HG03469 (cell line): ENCODE measurements at regions not wholly inside any gene's neighbourhood (a gene's known extent, or its start where the extent isn't known, plus 50 kb on each side); places are given as distances from the start of the nearest gene placed in this dataset.

Experiments used
- ATAC-seq: cut with Tn5 transposase; IDR thresholded peaks from one replicate; pipeline ENCODE4 v1.9.1; 2021; ENCODE audit warnings: mild to moderate bottlenecking, moderate library complexity, moderate number of reproducible peaks; ENCODE audit not compliant: unreplicated experiment

DNA sequence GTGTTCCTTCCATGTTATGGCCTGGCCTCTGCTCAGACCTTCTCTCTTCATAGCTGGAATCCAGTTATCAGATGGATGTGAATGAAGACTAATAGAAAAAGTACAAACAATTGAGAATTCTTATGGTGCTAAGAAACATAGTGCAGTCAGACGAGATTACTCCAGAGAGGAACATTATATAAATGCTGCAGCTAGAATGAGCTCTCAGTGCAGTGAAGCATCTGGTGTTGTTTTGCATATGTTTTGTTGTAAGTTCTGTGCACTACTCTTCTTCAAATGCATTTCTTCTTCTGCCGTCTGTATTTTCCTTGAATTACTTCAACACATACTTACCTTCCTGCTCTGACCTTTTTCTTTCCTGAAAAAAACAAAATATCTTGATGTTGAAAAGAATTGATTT lies 602.4 kb upstream of the CDH18 start:
- ATAC-seq, result no peak

GRCh38 chr5:20575571-20575970 lies 587.6 kb upstream of the CDH18 start:
- ATAC-seq, result no peak

- ATAC-seq, result no peak
Observed at GRCh38 chr5:20574576-20574975, 586.6 kb upstream of the CDH18 start.

DNA sequence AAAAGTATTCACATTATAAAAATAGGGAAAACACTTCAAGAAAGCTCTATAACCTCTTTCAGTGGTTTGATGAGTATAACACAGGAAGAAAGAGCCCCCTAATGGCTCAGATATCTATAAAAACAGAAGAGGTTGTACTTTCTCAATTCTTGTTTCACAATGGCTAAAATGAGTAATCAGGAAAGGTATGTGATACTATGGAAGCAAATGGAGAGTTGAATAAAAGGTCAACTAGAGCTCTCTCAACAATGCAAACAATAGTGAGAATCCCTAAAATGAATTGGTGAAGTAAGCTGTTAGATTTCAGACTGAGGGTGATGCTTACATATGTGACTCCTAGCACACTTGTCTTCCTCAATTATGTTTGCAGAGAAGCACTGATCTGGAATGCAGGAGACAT lies 584.6 kb upstream of the CDH18 start:
- no peak for ATAC-seq

DNA sequence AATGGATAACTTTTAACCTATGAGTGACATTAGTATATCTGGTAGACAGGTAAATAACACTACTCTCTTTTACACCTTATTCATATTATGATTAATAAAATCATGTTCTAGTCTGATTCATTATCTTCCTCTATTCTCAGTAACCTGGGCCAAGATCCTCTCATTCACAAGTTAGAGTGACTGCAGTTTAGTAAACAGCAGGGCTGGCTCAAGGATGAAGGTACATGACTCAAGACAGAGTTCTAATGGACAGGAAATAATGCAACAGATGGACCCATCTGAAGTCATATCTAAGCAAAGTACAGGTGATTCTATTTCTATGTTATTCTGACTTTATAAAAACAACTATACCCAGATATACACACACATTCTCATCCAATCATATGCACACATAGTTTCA lies 582.5 kb upstream of the CDH18 start:
- no peak for ATAC-seq

GRCh38 chr5:20562544-20562943 lies 574.5 kb upstream of the CDH18 start:
- ATAC-seq, result no peak

GRCh38 chr5:20559845-20560244 lies 571.8 kb upstream of the CDH18 start:
- ATAC-seq, result no peak

DNA sequence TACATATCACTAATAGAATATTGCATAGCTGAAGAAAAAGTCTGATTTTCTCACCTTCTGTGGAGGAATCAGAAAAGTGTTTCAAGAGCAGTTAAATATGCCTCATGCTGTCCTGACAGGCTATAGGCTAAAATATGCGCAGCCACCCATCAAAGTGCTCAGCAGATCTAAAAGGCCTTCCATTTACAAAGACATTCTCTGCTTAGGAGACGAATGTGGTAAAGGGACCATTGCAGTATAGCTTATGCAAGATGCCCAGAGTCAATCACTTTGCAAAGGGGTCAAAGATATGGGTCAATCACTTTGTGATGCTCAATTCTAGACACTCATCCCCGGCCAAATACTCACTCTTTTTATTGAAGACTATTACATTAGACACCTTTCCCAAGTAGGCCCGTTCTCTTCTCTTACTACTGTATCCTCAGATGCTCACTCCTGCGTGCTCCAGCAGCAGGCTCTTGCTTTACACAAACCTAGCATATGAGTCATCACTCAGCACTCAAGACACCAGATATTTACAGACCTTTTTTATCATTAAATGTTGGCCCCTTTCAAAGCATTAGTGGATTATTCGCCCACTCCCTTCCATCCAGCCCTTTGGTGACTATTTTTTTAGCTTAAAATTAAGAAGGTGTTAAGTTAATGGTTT lies 568.2 kb upstream of the CDH18 start:
- ATAC-seq, result no peak

DNA sequence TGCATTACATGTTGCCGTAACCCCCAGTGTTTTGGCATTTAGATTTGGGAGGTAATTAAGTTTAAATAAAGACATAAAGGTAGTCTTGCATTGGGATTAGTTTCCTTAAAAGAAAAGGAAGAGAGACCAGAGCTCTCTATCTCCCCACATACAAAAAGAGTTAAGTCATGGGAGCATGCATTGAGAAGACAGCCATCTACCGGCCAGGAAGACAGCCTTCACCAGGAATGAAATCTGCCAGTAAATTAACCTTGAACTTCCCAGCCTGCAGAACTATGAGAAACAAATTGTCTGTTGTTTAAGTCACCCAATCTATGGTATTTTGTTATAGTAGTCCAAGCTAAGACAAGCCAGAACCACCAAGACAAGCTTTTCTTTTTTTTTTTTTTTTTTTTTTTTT lies 567.0 kb upstream of the CDH18 start:
- no peak for ATAC-seq

DNA sequence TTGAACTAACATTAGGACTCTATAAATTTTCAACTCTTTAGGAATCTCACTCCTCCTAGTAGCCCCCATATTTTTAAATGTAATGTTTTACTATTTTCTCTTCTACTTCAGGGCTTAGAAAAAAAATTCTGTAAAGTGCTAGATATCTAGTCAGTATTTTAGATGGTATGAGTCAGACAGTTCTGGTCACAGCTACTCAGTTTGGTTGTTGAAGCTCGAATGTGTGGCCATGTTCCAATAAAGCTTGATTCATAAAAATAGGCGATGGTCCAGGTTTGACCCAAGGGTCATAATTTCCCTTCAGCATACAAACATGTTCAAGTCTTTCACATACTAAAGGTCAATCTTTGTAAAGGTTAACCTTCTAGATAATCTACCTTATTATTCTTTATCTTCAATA lies 566.0 kb upstream of the CDH18 start:
- no peak for ATAC-seq

GRCh38 chr5:20537911-20538703 lies 550.1 kb upstream of the CDH18 start:
- ATAC-seq, result no peak

DNA sequence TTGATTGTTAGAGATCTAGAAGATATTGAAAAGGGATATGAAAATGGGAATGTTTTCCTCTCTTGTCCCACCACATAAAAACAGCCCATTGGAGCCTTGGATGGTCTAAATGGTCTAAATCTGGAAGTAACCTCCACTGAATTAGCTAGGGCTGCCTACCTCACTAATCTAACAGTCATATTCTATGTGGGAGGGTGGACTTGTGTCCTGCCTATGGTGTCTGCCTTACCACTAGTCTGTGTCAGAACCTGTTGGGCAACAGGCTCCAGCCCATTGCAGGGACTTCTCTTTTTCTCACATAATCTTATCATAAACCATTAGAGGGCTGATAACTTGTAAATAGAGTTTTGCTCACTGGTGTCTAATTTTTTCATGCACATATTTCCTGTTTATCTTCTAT lies 548.8 kb upstream of the CDH18 start:
- ATAC-seq, result no peak

GRCh38 chr5:20536341-20536740 lies 548.3 kb upstream of the CDH18 start:
- ATAC-seq, result no peak

DNA sequence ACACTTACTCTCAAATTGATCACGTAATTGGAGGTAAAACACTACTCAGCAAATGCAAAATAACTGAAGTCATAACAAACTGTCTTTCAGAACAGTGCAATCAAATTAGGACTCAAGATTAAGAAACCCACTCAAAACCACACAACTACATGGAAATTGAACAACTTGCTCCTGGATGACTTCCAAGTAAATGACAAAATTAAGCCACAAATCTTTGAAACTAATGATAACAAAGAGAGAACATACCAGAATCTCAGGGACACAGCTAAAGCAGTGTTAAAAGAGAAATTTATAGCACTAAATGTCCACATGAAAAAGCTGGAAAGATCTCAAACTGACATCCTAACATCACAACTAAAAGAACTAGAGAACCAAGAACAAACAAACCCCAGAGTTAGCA lies 540.5 kb upstream of the CDH18 start:
- no peak for ATAC-seq

DNA sequence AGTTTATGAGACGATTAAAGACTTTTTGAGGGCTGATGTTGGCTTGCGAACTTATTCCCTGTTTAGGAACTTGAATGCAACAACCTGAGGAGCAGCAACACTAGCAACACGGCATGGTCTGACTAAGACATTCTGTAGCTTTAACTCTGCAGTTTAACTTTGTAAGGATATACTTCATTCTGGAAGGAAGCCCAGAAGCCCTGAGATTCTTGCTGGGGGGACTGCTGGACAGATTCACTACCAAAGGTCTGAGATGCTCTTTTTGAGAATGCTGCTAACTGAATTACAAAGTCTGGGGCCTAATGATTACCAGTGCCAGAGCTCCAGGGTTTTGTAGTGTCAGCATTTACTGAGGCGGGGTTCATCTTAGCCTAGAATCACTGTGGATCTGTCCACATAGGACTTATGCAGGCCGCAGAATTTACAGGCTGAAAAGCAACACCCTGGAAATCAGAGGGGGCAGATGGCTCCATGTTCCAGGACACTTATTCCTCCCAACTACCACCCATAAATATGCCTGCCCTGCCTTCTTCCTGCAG lies 537.1 kb upstream of the CDH18 start:
- no peak for ATAC-seq

- ATAC-seq, result no peak
Observed at GRCh38 chr5:20522905-20523482, 535.0 kb upstream of the CDH18 start.

DNA sequence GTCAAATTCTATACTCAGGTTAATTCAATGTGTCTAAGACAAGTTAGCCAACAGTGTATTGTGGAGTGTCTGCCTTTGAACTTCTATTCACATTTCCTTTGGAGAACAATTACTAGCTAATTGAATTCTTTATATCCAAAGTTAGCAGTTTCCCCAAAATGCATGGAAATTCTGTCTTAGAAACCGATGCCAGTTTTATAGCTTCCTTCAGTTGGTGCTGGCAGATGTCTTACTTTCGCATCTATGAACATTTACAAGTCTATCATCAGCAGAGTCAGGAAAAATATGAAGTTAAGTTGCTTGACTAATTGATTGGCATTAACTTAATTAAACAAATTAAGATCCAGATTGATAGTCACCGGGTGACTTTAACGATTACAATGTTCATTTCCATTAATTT lies 527.6 kb upstream of the CDH18 start:
- ATAC-seq, result no peak

DNA sequence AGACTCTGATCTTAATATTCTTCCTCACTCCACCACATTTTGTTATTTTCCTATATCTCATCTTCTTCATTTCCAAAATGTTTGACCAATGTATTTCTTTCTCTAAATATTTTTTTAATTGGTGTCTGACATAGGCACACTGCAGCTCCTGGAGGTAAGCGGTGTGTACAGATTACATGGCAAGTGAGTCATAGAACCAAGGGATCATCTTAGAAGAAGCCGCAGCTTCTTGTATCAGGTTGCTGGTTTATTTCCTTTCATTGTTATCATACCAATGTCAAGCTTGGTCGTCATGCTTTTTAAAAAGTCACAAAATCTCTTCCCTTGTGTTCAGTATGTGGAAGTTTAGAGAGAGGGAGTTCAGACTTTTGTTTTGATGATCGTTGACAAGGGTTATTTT lies 526.1 kb upstream of the CDH18 start:
- ATAC-seq, result no peak

GRCh38 chr5:20500546-20500945 lies 512.5 kb upstream of the CDH18 start:
- no peak for ATAC-seq

DNA sequence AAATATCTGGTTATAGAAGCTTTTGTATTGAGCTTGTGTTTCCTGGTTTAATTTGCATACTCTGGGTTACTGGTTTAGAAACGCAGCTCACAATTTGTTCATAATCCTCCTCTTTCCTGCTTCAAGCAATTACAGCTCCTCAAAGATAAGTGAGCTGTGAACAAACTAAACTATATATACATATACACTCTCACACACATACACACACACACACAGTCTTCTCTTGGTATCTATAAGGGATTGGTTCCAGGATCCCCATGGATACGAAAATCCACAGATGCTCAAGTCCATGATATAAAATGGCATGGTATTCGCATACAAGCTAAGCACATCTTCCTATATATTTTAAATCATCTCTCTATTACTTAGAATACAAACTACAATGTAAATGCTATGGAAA lies 510.9 kb upstream of the CDH18 start:
- ATAC-seq, result no peak

- no peak for ATAC-seq
Observed at GRCh38 chr5:20498102-20498501, 510.1 kb upstream of the CDH18 start.

DNA sequence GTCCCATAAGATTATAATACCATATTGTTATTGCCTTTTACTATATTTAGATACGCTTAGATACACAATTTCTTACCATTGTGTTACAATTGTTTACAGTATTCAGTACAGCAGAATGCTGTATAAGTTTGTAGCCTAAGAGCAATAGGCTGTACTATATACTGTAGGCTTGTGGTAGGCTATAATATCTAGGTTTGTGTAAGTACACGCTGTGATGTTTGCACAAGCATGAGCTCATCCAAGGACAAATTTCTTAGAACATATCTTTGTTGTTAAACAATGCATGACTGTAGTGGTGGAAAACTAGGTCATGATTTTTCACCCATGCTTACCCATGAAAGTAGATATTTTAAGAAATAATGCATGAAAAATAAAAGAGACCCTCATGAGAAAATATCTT lies 509.4 kb upstream of the CDH18 start:
- no peak for ATAC-seq
